Esophagus muscularis mucosa (tissue), 3 donors: ENCODE measurements at regions not wholly inside any gene's neighbourhood (a gene's known extent, or its start where the extent isn't known, plus 50 kb on each side); places are given as distances from the start of the nearest gene placed in this dataset.
"Not testable (repeated sequence)": the region's sequence is repeated elsewhere in the genome, so short reads cannot be mapped to it uniquely, and the experiment has no call there.

ENCODE experiments used
- POLR2A ChIP-seq: fragments of 450-650 bp; IDR thresholded peaks from one replicate; pipeline ENCODE4 v1.6.1; 2017; ENCODE audit warnings: antibody characterized with exemption, moderate library complexity, mild to moderate bottlenecking, low read depth
- TF ChIP-seq, protein P1 (sequence below), 3 experiments: fragments of 200-600 bp in 2 of 3; fragments of 450-650 bp in 1 of 3; sonication (generic) in 2 of 3; IDR thresholded peaks; one replicate each; pipeline ENCODE4 v1.5.1; 2017 to 2019; ENCODE audit warnings: antibody characterized with exemption in 3 of 3, mild to moderate bottlenecking in 2 of 3, moderate library complexity in 1 of 3

DNA sequence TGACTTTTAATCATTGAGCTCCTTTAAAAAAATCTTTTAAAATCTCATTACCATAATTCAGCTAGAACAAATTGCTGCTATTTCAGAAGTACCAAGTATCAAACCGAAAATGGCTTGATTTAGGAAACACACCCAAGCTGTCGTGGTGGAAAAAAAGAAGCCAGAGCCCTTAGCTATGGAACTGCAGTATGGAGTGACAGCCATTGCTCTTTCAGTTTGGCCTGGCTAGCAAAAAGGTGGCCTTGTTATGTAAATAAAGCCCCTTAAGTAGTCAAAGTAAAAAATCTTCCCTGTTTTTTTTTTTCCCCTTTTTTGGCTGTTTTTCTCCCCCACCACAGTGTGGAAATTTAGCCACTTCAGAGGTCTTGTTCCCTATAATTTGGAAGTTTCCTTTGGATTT is 66.0 kb upstream of the PTPN20 start:
- not testable (repeated sequence) for TF ChIP-seq POLR2A
- TF ChIP-seq, protein P1, sequence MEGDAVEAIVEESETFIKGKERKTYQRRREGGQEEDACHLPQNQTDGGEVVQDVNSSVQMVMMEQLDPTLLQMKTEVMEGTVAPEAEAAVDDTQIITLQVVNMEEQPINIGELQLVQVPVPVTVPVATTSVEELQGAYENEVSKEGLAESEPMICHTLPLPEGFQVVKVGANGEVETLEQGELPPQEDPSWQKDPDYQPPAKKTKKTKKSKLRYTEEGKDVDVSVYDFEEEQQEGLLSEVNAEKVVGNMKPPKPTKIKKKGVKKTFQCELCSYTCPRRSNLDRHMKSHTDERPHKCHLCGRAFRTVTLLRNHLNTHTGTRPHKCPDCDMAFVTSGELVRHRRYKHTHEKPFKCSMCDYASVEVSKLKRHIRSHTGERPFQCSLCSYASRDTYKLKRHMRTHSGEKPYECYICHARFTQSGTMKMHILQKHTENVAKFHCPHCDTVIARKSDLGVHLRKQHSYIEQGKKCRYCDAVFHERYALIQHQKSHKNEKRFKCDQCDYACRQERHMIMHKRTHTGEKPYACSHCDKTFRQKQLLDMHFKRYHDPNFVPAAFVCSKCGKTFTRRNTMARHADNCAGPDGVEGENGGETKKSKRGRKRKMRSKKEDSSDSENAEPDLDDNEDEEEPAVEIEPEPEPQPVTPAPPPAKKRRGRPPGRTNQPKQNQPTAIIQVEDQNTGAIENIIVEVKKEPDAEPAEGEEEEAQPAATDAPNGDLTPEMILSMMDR (IDR thresholded peaks at IDR 0.05) = not testable (repeated sequence)
